ENCODE measurements at regions not wholly inside any gene's neighbourhood (a gene's known extent, or its start where the extent isn't known, plus 50 kb on each side); places are given as distances from the start of the nearest gene placed in this dataset.
"Not testable (repeated sequence)": the region's sequence is repeated elsewhere in the genome, so short reads cannot be mapped to it uniquely, and the experiment has no call there.

DNA sequence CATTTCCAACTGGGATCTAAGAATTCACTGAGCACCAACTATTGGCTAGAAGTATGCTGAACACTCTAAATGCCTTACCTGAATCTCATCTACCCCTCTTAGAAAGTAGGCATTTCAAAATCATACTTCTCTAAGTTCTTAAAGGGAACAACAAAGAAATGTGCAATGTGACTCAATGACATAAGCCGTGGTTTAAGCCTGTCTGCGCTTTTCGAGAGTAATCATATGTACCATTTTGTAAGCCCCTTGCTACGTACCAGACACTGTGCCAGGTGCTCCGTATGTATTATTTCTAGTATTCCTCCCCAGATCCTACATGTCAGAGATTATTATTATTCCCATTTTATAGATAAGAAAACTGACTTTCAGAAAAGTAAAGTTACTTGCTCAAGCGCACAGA lies 454.2 kb downstream of the SETD4 start:
- DNase-seq = no peak

DNA sequence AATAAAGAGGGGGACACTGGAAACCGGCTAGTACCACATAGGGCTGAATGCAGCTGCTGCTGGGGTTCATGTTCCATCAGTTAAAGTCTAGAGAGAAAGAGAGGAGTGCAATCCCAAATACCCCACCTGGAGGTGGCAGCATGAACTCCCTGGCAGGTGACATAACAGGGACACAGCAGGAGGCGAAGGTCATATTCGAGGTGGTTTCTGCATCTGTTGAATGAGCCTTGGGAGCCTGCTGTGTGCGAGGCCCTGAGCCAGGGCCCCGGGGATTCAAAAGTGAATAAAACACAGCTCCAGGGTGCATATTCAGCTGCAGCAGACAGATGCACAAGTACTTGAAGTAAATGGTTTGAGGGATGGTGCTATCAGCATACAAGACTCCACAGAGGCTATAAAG lies 456.8 kb downstream of the SETD4 start:
- no peak for DNase-seq

DNA sequence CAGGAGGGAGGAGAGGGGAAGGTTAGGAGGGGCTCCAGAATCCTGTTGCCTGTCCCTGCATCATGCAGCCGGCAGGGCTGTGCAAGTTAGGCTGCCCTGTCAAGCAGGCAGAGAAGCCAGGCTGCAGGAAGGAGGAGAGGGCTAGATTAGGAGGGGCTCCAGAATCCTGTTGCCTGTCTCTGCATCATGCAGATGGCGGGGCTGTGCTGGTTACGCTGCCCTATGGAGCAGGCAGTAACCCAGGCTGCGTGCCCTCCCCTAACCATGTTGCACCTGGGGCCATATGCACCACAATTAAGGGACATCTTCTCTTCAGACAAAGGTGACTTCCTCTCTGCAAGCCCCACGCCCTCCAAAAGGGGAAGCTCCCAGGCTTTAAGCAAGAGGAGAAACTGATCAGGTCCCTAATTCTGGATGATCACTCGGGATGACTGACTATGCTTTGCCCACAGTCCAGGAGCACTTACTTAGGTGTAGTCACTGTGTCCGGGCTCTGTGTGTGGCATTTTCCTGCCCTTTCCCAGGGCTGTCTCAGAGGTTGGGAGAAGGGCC lies 457.4 kb downstream of the SETD4 start:
- no peak for DNase-seq

DNA sequence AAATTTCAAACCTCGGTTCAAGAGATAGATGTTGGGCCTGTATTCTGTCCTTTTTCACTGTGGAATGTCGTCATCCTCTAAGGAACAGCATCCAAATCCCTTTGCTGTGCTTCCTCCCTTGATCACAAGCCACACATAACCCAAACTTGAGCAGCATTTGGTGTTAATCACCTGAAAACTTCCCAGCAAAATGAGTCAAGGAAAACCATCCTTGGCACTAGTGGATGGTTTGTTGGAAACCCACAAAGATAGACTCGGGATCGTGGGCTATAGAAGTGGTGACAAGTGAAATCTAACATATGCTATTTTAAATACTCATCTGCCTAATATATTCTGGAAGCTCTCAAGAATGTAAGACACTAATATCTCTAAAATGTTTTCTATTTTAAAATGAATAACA lies 459.1 kb downstream of the SETD4 start:
- DNase-seq = no peak

DNA sequence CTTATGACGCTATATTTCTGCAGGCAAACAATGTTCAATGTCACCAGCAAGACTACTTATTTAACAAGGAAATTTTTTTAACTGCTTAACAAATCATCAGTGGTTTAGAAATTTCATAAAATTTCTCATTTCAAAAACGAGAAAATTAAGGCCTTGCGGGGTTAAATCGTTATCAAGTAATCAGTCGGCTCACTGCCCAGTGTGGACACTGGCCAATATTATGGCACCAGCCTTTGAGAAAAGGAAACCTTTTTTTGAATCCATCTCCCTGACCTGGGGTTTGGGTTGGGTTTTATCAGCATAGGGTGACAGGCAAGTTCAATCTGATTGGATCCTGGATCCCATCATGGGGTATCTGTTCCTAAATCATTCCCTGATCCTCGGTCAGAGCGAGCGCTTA lies 461.2 kb downstream of the SETD4 start:
- DNase-seq = no peak

DNA sequence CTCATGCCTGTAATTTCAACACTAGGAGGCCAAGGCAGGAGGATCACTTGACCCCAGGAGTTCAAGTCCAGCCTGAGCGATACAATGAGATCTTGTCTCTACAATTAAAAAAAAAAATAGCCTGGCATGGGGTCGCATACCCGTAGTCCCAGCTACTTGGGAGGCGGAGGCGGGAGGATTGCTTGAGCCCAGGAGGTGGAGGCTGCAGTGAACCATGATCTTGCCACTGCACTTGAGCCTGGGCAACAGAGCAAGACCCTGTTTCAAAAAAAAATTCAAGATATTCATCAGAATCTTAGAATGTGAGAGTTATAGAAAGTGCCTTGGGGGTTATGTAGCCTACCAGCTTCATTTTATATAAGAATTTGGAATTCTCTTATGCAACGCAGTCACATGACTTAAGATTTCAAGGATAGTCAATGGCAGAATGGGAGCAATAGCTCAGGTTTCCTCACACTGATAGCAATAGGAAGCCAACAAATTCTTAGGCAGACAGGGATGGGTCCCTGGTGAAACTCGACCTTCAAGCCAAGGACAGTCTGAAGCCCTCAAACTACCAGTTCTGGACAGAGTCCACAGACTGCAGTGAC lies 462.5 kb downstream of the SETD4 start:
- no peak for DNase-seq

DNA sequence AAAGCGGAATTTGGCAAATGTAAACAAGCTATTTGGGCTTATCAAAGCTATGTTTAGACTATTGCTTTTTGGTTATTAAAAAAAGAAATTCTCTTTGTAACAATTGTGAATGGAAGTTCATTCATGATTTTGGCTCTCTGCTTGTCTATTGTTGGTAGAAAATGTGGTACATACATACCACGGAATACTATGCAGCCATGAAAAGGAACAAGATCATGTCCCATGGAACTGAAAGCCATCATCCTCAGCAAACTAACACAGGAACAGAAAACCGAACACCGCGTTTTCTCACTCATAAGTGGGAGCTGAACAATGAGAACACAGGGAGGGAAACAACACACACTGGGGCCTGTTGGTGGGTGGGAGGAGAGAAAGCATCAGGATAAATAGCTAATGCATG lies 465.4 kb downstream of the SETD4 start:
- no peak for DNase-seq

DNA sequence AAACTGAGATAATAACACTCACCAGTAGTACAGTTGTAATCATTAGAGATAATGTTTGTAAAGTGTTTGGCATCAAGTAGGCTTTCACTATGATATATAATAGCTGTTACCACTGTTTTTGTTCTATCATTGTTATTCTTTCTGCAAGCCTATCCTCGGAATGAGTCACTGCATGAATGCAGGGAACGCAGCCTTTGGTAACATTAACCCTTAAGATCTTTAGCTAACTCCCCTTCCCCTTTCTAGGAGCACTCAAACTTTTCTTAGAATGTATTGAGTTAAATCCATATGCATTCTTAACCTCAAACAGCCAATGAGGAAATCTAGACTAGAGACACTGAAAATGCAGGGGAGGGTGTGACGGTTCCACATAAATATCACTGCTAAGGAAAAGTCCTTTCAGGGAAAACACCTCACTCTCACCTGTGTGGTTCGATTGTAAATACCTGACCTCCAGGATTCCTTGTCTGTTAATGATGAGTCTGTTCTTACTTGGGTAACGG lies 467.3 kb downstream of the SETD4 start:
- no peak for DNase-seq

DNA sequence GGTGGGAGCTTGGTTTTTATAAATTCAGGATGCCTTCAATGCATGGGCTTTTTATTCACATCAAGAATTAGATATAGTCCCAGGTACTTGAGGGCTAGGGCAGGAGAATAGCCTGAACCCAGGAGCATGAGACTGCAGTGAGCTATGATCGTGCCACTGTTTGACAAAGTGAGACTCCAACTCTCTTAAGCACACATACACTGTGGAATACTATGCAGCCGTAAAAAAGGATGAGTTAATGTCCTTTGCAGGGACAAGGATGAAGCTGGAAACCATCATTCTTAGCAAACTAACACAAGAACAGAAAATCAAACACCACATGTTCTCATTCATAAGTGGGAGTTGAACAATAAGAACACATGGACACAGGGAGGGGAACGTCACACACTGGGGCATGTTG lies 470.0 kb downstream of the SETD4 start:
- not testable (repeated sequence) for DNase-seq

DNA sequence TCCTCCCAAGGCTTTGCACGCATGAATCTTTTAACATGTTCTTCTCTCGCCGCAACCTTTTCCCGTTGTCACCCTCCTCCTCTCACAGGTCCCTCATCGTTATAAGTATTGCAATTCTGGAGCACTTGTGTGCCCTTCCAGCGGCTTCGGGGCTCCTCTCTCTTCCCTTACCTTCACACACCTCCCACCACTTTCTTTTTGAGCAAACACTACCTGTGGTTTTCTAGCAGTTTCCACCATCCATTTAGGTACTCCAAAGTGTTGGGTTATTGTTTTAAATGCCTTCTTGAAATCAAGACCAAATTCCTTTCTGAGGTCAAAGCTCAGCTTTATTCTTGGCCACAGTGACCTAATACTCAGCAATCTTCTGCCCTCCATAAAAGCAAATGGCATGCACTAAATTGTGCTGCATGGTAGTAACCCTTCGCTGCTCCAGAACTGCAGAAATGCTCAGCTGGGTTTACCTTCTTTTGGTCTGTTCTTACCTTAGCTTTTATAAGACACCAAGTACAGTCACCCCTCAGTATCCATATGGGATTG lies 472.4 kb downstream of the SETD4 start:
- DNase-seq = no peak

DNA sequence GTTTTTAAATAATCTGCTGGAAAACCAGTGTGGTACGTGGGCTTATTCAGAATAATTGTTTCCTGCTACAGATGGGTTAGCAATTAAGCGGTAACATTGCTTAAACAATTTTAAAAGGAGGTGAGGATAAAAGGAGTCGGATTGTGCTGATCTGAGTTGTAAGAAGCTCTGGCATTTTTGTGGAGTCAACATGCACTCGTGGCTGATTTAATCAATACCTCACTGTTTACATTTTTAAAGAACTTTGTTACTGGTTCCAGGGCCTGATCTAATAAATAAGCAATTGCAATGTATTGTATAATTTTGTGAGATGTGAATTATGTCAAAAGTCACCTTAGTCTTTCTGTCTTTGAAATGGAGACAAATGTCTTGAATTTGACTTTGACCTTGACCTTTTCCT lies 474.0 kb downstream of the SETD4 start:
- DNase-seq = no peak

DNA sequence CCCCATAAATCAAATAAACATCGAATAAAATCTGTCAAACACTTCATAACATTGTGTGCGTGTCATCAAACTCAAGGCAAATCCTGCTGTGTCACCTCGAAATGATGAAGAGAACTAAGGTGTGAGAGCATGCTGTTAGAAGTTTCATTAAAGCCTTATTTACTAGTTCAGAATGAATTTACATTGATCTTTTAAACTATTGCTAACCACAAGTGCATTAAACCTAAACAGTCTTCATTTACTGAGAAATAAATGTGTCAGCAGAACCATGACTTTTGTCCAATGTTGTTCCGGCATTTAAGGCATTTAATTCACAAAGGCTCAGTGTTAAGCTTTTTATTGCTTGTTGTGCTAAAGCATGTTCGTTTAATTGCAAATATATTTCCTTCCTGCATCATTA lies 474.4 kb downstream of the SETD4 start:
- DNase-seq = no peak

DNA sequence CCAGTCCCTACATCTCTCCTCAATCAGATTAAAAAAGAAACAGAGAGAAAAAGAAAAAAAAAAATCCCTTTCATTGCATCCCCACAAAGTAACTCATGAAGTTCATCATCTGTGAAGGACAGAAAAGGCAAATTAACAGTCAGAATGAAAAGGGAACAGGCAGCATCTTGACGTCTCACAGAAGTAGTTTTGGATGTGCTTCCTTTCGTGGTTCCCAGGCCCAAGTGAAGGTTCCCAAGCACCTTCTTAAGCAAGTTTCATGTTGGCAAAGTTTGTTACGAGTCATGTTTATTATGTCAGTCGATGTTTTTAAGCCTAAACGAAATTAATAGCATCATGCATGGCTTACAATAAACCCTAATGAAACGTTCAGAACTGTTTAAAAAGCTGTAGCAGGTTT lies 475.2 kb downstream of the SETD4 start:
- no peak for DNase-seq

DNA sequence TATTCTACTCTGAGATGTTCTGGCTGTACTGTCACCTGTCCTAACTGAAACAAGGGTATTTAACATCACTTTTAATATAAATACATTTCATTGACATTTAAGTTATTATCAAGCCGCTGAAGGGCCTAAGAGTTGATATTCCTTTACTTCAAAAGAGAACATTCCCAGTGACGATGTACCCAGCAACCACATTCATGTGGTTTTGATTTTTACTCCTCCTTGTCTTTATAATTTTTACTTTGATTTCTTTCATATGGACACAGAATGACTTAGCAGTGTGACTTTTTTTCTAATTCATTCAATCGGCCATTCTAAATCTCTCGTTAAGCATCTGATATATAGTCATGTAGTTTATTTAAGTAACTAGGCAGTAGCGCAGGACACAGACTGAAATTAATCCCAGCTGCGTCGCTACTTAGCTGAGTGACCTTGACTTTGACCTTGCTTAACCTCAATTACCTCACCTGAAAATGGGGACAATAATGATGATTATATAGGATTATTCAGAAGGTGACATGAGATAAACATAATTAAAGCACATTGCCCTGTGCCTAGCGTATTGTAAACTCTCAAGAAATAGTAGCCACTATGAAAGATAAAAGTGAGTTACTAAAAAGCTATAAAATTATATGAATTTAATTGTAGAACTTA lies 476.6 kb downstream of the SETD4 start:
- no peak for DNase-seq

DNA sequence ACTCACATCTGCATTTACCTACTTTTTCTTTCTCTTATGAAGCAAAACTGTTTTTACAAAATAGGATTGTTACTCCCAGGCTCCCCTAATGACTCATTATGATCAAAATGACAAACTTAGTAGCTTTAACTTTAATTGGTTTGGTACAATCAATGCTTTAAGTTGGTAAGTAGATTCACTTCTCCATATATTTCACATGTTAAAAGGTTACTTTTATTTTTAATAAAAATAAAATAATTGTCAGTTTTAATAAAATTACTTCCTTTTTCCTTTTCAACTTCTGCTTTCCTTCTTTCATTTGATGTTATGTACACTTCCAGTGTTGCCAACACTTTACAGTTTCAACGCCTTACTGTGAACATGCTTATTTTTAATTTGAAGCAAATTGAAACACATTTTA lies 477.6 kb downstream of the SETD4 start:
- no peak for DNase-seq

DNA sequence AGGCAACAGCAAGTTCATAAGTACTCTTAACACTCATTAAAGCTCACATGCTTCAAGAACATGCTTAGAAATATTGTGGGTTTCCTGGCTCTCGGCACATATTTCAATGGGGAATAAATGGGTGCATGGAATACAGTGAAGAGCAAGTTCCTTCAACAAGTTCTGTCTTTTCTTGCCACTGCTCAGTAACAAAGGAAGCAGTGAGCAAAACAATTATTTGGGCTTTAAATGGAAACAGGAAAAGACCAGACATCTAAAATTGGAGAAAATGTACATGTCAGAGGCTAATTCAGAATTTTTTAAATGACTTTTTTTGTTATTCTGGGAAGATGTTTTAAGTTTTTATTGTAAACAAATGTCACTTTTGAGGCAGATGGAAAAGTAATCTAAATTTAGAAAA lies 478.7 kb downstream of the SETD4 start:
- no peak for DNase-seq

DNA sequence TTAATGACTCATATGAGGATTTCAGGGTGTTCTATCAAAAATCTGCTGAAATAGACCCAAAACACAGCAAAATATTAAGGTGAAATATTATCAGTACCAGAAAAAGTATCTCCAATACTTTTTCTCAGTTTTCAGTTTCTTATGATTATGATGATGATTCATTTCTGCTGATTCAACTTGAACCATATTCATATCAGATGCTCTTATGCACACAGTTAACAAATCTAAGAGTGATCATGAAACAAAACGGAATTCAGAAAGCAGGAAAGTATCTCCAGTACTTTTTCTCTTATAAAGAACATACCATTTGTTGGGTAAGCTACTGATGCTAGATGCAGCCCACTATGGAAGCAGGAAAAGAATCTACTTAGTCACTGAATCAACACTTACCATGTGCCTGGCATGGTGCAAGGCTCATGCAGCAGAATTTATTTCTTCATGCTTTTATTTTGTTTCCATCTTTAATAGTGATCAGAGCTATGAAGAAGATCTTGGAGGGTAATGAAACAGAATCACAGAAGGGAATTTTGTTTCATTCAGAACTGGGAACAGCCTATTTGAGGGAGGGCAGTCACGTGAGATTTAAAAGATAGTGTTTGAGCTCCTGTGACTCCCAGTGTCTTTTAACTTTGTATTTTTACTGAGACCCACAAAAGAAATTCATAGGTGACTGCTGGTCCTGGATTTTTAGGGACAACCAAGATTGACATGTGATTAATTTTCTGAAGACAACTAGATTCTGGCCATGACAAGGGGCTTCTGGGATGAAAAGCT lies 480.6 kb downstream of the SETD4 start:
- no peak for DNase-seq

DNA sequence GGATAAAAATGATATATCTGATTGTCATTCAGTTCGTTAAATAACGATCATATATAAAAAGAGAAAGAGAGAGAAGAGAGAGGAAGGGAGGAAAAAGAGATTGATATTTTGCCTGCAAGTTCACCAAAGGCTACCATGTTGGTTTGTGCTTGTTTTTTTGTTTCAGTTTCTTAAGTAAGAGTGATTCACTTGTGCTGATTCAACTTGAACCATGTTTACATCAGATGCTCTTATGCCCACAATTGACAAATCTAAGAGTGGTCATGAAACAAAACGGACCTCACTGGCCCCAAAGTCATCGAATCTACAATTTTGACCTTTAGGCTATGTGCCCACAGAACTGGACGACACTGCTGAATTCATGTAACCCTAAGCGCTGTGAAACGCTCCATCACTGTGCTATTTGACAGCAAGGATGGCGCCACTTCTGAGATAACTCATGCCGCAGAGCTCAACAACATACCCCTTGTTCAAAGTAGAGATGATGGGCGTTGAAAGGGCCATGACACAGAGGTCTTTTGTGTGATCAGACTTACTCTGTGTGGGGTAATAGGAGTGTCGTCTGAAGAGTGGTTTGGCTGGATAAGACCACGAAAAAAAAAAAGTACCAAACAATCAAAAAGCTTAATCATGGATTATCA lies 481.4 kb downstream of the SETD4 start:
- DNase-seq = no peak

DNA sequence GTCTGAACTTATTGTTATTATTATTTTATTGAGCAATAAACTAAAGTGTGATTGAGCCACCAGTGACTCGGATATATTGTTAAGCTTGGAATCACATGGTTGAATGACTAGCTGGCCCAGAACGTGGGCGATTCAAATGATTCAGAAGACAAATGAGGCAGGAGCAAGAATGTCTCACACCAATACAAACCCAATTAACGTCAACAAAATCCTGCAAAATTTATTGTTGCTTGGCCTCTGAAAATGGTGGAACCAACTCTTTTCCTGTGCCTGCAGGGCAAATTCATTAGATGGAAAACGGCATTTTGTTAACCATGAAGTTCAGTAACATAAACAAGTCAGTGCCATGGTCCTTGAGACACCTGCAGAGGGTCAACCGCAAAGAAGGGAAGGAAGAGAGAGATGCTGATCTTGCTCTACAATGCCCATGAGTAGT lies 482.0 kb downstream of the SETD4 start:
- no peak for DNase-seq

DNA sequence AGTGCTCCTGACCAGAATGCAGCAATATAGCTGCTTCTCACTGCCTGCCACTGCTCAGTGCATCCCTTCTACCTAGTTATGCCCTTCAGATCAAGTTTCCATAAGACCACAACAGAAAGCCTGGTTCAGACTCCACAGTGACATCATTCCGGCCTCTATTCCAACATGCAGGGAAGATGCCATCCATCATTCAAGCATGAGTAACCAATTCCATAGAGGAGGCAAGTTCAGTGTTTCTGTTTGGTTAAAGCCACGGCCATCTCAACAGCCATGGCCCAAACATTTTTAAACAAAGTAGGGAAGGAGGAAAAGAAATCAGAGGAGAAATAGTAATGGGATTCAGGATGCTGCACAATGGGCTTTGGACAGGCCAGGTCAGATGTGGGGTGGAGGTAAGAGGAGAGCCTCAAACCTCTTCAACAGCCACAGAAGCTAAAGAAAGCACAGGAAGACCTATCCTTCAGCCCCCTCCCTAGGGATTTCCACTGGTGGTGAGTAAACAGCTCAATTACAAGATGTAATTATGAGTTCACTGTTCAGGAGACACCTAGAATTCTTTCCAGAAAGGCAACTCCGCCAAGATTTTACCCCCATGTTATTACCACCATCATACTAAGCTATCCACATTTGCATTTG lies 484.9 kb downstream of the SETD4 start:
- no peak for DNase-seq
